ENCODE measurements at regions not wholly inside any gene's neighbourhood (a gene's known extent, or its start where the extent isn't known, plus 50 kb on each side); places are given as distances from the start of the nearest gene placed in this dataset.
A peak's percentile ranks its signal among the peaks of the same experiment; 100 is the strongest.

GRCh38 chr2:16508490-16508851 lies 157.2 kb downstream of the CYRIA start:
- no peak overlapping the region for H2AFZ ChIP-seq (ENCODE audit: low read length)
- no peaks in the 10 kb centered on the region for H3K4me1 ChIP-seq (ENCODE audit: insufficient read depth, low read length)
- peak overlapping the region; percentile 49 for H3K4me2 ChIP-seq (ENCODE audit: insufficient read depth, insufficient read length, low read length)
- H4K20me1 ChIP-seq (ENCODE audit: control insufficient read depth, insufficient read depth, insufficient read length), result no peaks in the 10 kb centered on the region
- no peaks in the 10 kb centered on the region for H3K9me3 ChIP-seq (ENCODE audit: control insufficient read depth, low read depth, low read length)
- no peak overlapping the region for H4K91ac ChIP-seq (ENCODE audit: insufficient read length, low read depth, low read length)
- Mint-ChIP-seq H3K9me3 (no peaks in the 10 kb centered on the region), H3K4me3 (peak overlapping the region; percentile 63 to 78; a peak in 4 of 5 replicates), H3K36me3 (ENCODE audit: insufficient read depth in 1 of 3, low read depth in 3 of 3) (no peaks in the 10 kb centered on the region), H3K27ac (no peak overlapping the region), H3K27me3 (ENCODE audit: low read depth) (peaks cover 27% of the 10 kb centered on the region), H3K4me1 (peaks cover 12% of the 10 kb centered on the region in 2 experiments)
- H3K23ac ChIP-seq (ENCODE audit: insufficient read length, low read depth, low read length), result no peak overlapping the region
- no peak overlapping the region for H2BK20ac ChIP-seq (ENCODE audit: low read depth, low read length, poor library complexity, severe bottlenecking)
- no peak overlapping the region for H3K9ac ChIP-seq (ENCODE audit: extremely low read depth, insufficient read length, low read length)
- no peak overlapping the region for H3K27ac ChIP-seq (ENCODE audit: insufficient read length, low read depth, low read length)
- peaks cover 7% of the 10 kb centered on the region for H3K23me2 ChIP-seq (ENCODE audit: insufficient read length, low read depth, low read length, poor library complexity, severe bottlenecking)
- H2BK15ac ChIP-seq (ENCODE audit: low read depth, low read length), result no peak overlapping the region
- H2BK12ac ChIP-seq (ENCODE audit: insufficient read length, low read depth, low read length), result no peak overlapping the region
- H3K14ac ChIP-seq (ENCODE audit: insufficient read depth, low read length), result no peak overlapping the region; the same call in 1 of the 2 replicates
- no peak overlapping the region for H4K8ac ChIP-seq (replicated peaks; ENCODE audit: insufficient read length, low read depth, low read length)
- no peak overlapping the region for H3K56ac ChIP-seq (ENCODE audit: insufficient read length, low read depth, low read length)
- no peak for TF ChIP-seq CTCF (conservative IDR thresholded peaks at IDR 0.05)
- DNase-seq, result no peak
- no peaks in the 10 kb centered on the region for H3K79me1 ChIP-seq (ENCODE audit: insufficient read depth, low read depth, low read length, poor library complexity, severe bottlenecking)
- no peak overlapping the region for H3K4ac ChIP-seq (ENCODE audit: low read depth, low read length)
- no peak overlapping the region for H4K5ac ChIP-seq (ENCODE audit: insufficient read length, low read depth, low read length)
- no peak overlapping the region for H2BK120ac ChIP-seq (ENCODE audit: low read depth, low read length, poor library complexity, severe bottlenecking)
- no peak overlapping the region for H2AK5ac ChIP-seq (ENCODE audit: insufficient read length, low read length)
- H2BK5ac ChIP-seq (ENCODE audit: insufficient read length, low read length), result no peak overlapping the region
- no peak overlapping the region for H3T11ph ChIP-seq (ENCODE audit: low read length)
- no peak overlapping the region for H3K18ac ChIP-seq (ENCODE audit: insufficient read length, low read depth, low read length)
- no peaks in the 10 kb centered on the region; the same call in 1 of the 2 replicates for H3K27me3 ChIP-seq (ENCODE audit: insufficient read depth, low read length)
- H3K79me2 ChIP-seq (ENCODE audit: insufficient read depth, low read length), result no peaks in the 10 kb centered on the region
- WGBS (ENCODE audit: extremely low coverage, insufficient read length, low lambda C conversion rate), result no CpG with 5 or more reads among the region's 12 CpGs

All from H9 (cell line).